Activated CD4-positive, alpha-beta T cell treated with anti-CD3 and anti-CD28 coated beads, Interleukin-2, Interleukin-6, amounts not matched to agents 100 ng/mL and 50 ng/mL, durations not matched to agents 16 hours and 8 hours (primary cell): ENCODE measurements at regions not wholly inside any gene's neighbourhood (a gene's known extent, or its start where the extent isn't known, plus 50 kb on each side); places are given as distances from the start of the nearest gene placed in this dataset.
"Not testable (repeated sequence)": the region's sequence is repeated elsewhere in the genome, so short reads cannot be mapped to it uniquely, and the experiment has no call there.

ENCODE experiments used
- DNase-seq: peaks from one replicate; pipeline ENCODE4 v3.0.0-alpha.2; 2020

GRCh38 chr14:59017285-59017965 lies 171.0 kb upstream of the DAAM1 start:
- DNase-seq = no peak

- no peak for DNase-seq
Measured at GRCh38 chr14:59018460-59018859, 170.0 kb upstream of the DAAM1 start.

DNA sequence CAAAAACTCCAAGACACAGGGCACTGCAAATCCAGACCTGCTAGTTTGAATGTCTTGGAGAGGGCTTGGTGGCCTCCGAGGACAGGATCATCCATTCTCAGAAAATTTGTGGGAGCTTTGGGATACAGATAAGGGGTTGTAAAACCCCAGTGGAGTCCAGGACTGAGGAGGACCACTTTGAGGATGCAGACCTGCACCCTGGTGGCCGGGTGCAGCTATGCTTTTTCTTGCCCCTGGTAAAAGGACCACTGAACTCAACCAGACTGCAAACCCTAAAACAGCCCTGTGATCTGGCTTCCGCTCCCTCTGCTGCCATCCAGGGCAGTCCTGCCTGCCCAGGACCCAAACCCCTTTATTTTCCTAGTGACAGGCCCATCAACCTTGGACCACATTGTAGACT lies 169.5 kb upstream of the DAAM1 start:
- no peak for DNase-seq

DNA sequence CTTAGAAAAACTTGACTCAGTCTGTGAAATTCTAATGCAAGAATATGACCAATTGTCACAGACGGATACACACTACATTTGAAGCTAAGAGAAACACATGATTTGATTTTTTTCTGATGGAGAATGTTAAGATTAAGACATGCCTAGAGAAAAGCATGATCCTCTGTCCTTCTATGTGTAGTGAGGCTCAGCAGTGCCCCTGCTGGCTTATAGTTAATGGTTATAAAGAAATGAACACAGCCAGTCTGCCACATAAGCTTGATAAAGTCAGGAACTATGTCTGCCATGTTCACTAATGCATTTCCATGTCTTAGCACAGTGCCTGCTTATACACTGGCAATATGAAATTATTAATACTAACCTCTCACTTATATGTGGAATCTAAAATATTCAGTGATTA lies 168.1 kb upstream of the DAAM1 start:
- DNase-seq = peak; percentile 9

- no peak for DNase-seq
Measured at GRCh38 chr14:59022144-59022543, 166.3 kb upstream of the DAAM1 start.

GRCh38 chr14:59026081-59026480 lies 162.4 kb upstream of the DAAM1 start:
- no peak for DNase-seq

DNA sequence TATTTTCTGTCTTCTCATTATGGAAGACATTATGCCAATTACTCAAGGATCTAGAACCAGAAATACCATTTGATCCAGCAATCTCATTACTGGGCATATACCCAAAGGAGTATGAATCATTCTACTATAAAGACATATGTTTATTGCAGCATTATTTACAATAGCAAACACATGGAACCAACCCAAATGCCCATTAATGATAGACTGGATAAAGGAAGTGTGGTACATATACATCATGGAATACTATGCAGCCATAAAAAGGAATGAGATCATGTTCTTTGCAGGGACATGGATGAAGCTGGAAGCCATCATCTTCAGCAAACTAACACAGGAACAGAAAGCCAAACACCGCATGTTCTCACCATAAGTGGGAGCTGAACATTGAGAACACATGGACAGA lies 161.8 kb upstream of the DAAM1 start:
- not testable (repeated sequence) for DNase-seq

DNA sequence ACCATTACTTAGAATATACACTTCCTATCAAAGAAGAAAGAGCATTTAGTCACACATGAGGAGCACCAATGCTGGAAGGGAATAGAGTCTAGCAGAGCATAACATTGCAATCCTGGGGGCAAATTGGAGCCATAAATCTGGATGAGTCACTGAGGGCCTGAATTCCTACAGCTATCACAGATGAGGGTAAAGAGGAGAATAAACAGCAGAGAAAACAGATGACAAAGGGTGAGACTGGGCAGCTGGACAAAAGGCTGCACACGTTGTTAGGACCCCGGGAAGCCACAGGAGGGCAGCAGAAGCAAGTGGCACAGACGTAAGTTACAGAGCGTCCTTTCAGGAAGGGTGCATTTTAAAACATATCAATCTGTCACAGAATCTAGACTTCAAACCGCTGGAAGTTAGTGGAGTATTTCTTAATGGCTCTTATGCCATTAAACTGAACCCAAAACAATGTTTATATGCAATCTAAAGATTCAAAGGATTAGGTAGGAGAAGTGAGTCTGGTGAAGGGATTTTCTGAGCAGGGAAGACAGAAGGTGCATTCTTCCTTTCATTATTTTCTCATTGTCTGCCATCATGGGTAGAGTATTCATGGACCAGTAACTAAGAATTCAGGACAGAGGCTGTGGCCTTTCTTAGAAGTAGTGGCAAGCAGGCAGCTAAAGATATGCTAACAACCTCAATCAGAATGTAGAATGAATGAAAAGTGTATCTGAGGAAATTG lies 159.8 kb upstream of the DAAM1 start:
- peak; percentile 52 for DNase-seq

DNA sequence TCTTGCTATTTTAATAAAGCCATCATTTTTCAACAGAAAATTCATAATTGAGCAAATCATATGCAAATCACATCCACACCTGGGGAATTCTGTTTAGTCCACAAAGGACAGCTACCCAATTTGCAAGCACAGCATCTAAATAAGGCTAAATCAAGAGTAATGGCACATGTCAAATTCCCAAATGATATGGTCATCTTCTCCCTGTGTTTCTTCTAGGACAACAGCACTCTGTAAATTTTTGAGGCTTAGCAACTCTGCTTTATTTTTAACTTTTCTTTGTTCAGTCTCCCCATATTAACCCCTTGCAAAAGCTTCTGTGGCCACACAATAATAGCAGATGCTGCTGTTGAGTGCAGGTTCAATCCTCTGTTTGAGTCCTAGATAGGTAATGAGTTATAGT lies 155.6 kb upstream of the DAAM1 start:
- DNase-seq = no peak

GRCh38 chr14:59036134-59036533 lies 152.3 kb upstream of the DAAM1 start:
- DNase-seq = no peak

DNA sequence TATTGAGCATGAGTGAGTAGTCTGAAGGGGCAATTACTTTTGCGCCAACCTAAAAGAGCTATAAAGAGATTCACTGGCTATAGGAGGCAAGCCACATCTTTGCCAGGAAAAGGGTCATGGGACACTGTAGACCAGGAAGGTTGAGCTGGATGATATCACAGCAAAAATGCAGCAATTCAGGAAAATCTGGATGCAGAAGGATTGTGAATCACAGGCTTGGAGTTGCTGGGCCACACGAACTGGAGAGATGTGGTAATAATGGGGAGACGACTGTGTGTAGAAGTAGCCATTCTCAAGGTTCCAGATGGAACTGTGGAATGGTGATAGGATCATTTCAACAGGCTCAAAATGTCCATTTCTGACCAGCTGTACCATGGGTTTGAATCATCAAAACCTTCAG lies 151.4 kb upstream of the DAAM1 start:
- DNase-seq = no peak

DNA sequence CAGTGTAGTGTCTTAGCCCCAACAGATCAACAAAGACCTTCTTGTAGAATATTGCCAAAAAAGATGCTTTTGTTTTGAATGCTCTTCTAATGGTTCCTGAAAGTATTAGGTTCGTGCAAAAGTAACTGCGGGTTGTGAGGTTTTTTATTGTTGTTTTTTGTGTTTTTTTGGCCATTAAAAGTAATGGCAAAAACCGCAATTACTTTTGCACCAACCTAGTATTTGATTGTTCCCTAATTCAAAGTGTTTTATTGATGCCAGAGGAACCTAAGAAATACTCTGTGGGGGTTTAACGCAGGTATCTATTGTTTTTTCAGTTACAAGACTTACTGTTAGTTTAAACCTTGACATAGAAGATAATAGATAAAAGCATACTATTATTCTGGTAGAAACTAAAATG lies 150.8 kb upstream of the DAAM1 start:
- no peak for DNase-seq

- no peak for DNase-seq
Measured at GRCh38 chr14:59038746-59039145, 149.7 kb upstream of the DAAM1 start.

- no peak for DNase-seq
Measured at GRCh38 chr14:59041308-59041707, 147.2 kb upstream of the DAAM1 start.

DNA sequence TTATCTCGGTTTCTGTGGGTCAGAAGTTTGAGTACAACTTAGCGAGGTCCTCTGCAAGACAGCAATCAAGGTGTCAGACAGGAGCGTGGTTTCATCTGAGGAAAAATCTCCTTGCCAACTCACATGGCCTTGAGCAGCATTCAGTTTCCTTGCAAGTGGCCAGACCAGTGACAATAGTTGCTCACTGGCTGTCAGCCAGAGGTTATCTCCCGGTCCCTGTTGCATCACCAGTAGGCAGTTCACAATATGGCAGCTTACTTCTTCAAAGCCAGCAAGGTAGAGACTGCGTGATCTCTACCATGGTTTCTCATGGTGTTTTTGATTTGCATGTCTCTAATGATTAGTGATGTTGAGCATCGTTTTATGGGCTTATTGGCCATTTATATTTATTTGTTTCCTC lies 143.8 kb upstream of the DAAM1 start:
- DNase-seq = no peak

DNA sequence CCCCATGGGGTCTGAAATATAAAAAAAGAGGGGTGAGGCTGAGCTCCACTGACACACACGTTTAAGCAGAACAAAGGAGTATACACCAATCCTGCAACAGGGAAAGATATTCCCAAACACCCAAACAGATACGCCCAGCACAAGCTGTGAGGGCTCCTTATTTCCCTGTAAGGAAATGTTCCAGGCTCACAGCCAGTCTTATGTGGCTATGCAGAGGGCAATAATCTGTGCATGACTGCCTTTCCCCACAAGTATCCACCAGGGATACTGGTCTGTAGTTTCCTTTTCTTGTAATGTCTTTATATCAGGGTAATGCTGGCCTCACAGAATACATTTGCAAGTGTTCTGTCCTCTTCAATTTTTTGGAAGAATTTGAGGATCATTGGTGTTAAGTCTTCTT lies 141.7 kb upstream of the DAAM1 start:
- DNase-seq = no peak

- no peak for DNase-seq
Measured at GRCh38 chr14:59055006-59055405, 133.5 kb upstream of the DAAM1 start.

DNA sequence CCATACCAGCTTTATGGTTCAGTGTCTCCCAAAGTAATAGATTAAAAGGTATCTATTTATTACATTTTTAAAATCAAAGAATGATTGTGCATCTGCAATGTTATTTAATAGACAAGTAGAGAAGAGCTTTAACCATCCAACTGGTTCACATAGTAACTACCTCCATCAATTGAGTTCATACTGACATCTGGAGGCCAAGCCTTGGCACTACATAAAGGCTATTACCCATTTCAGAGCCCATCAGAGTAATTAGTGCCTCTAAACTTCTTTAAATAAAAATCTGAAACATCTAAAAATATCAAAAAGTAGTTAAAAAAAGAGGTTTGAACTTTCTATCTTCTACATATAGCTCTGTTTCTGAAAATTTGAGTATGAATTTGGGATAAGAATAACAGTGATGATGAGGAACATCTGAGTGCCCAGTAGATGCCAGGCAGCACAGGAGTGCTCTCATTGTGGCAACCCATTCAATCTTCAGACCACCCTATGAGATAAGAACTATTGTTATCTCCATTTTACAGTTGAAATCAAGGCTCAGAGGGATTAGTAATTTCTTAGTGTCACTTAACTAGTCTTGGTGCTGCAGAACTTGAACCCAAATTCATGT lies 132.9 kb upstream of the DAAM1 start:
- DNase-seq = peak; percentile 46

DNA sequence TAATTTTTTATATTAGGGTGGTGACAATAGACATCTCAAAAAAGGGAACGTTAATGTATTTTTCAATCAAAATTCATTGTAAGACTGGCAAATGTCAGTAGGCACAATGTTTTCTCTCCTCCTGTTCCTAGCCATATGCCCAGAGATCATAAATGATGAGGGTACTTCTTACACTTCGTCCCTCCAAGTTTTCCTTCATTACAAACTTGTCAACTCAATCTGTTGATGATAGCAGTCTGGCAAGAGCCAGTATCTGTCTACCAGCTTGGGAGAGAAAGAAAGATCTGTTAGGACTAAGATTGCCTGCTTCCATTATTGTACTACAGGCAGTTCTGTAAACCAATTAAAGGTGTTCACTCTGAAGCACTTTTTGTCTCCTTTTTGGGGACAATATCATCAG lies 130.9 kb upstream of the DAAM1 start:
- DNase-seq = no peak

DNA sequence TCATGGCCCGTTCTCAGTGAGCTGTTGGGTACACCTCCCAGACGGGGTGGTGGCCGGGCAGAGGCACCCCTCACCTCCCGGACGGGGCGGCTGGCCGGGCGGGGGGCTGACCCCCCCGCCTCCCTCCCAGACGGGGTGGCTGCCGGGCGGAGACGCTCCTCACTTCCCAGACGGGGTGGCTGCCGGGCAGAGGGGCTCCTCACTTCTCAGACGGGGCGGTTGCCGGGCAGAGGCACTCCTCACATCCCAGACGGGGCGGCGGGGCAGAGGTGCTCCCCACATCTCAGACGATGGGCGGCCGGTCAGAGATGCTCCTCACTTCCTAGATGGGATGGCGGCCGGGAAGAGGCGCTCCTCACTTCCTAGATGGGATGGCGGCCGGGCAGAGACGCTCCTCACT lies 129.7 kb upstream of the DAAM1 start:
- DNase-seq = not testable (repeated sequence)

- DNase-seq = no peak
Measured at GRCh38 chr14:59060841-59061240, 127.6 kb upstream of the DAAM1 start.

DNA sequence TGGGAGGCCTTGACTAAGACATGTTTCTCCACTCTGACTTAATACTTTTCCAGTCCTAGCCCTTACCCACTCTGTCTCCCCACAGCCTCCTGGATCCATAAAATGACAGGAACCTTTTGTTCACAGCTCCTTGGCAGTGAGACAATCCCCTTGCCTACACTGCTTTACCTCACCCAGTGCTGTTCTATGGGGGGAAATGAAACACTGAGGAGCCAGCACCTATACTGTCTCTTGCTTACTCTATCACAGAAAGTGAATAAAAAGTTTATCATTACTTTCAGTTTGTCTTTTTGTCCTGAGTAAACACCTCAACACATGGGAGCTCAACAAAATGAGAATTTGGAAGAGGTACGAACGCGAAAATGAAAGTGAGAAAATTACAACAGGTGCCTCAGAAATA lies 127.2 kb upstream of the DAAM1 start:
- no peak for DNase-seq

GRCh38 chr14:59063259-59063658 lies 125.2 kb upstream of the DAAM1 start:
- no peak for DNase-seq

- no peak for DNase-seq
Measured at GRCh38 chr14:59067127-59067894, 121.2 kb upstream of the DAAM1 start.
